ENCODE measurements at regions not wholly inside any gene's neighbourhood (a gene's known extent, or its start where the extent isn't known, plus 50 kb on each side); places are given as distances from the start of the nearest gene placed in this dataset.

- Histone ChIP-seq H3K27me3 (ENCODE audit: control insufficient read depth, insufficient read depth, low read length) (peaks cover 4% of the 10 kb centered on the region; the same call in 1 of the 2 replicates), H3K4me1 (ENCODE audit: control insufficient read depth, insufficient read depth, low read length) (no peaks in the 10 kb centered on the region), H3K36me3 (ENCODE audit: control insufficient read depth, insufficient read depth, low read length) (no peaks in the 10 kb centered on the region), H3K4me3 (ENCODE audit: low read depth in 2 of 2, low read length in 2 of 2) (no peak overlapping the region), H3K27ac (ENCODE audit: low read length) (no peak overlapping the region), H3K9me3 (ENCODE audit: control insufficient read depth, insufficient read depth, low read depth, low read length) (no peaks in the 10 kb centered on the region)
- BruUV-seq (replicated peaks), result no TSS peak
- ATAC-seq (no peak), DNase-seq (ENCODE audit: low read depth, low spot score) (no peak)
- no peak for TF ChIP-seq TCF7L2 (IDR thresholded peaks at IDR 0.05; ENCODE audit: low read depth, low read length)
- TF ChIP-seq POLR2AphosphoS5 (IDR thresholded peaks at IDR 0.05; ENCODE audit: low read depth, low read length), result no peak
- TF ChIP-seq, protein P1, sequence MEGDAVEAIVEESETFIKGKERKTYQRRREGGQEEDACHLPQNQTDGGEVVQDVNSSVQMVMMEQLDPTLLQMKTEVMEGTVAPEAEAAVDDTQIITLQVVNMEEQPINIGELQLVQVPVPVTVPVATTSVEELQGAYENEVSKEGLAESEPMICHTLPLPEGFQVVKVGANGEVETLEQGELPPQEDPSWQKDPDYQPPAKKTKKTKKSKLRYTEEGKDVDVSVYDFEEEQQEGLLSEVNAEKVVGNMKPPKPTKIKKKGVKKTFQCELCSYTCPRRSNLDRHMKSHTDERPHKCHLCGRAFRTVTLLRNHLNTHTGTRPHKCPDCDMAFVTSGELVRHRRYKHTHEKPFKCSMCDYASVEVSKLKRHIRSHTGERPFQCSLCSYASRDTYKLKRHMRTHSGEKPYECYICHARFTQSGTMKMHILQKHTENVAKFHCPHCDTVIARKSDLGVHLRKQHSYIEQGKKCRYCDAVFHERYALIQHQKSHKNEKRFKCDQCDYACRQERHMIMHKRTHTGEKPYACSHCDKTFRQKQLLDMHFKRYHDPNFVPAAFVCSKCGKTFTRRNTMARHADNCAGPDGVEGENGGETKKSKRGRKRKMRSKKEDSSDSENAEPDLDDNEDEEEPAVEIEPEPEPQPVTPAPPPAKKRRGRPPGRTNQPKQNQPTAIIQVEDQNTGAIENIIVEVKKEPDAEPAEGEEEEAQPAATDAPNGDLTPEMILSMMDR (IDR thresholded peaks at IDR 0.05), result no peak
- ChIA-PET CTCF (no interaction called here), POLR2A (no interaction called here)
- in situ Hi-C loops (cut with HindIII; ENCODE audit: low pct_unique_long_range_greater_than_20kb, low sequenced_read_pairs) (no loop called here), intact Hi-C loops (cut with micrococcal nuclease; ENCODE audit: unreplicated experiment) (no loop called here)
These were observed 84.5 kb downstream of the NRN1 start for GRCh38 chr6:5922230-5922629.

- no peak for DNase-seq (ENCODE audit: low read depth, low spot score)
- Histone ChIP-seq H3K4me3 (ENCODE audit: low read depth in 2 of 2, low read length in 2 of 2) (no peak overlapping the region), H3K27me3 (ENCODE audit: control insufficient read depth, insufficient read depth, low read length) (no peaks in the 10 kb centered on the region; the same call in 1 of the 2 replicates), H3K4me1 (ENCODE audit: control insufficient read depth, insufficient read depth, low read length) (no peaks in the 10 kb centered on the region), H3K9me3 (ENCODE audit: control insufficient read depth, insufficient read depth, low read depth, low read length) (no peaks in the 10 kb centered on the region), H3K27ac (ENCODE audit: low read length) (no peak overlapping the region), H3K36me3 (ENCODE audit: control insufficient read depth, insufficient read depth, low read length) (no peaks in the 10 kb centered on the region)
- in situ Hi-C loops (cut with HindIII; ENCODE audit: low pct_unique_long_range_greater_than_20kb, low sequenced_read_pairs) (no loop called here), intact Hi-C loops (cut with micrococcal nuclease; ENCODE audit: unreplicated experiment) (no loop called here)
- POLR2A ChIA-PET, result no interaction called here
- CTCF ChIA-PET, result no interaction called here
- no TSS peak for BruUV-seq (replicated peaks)
- TF ChIP-seq, protein P2, sequence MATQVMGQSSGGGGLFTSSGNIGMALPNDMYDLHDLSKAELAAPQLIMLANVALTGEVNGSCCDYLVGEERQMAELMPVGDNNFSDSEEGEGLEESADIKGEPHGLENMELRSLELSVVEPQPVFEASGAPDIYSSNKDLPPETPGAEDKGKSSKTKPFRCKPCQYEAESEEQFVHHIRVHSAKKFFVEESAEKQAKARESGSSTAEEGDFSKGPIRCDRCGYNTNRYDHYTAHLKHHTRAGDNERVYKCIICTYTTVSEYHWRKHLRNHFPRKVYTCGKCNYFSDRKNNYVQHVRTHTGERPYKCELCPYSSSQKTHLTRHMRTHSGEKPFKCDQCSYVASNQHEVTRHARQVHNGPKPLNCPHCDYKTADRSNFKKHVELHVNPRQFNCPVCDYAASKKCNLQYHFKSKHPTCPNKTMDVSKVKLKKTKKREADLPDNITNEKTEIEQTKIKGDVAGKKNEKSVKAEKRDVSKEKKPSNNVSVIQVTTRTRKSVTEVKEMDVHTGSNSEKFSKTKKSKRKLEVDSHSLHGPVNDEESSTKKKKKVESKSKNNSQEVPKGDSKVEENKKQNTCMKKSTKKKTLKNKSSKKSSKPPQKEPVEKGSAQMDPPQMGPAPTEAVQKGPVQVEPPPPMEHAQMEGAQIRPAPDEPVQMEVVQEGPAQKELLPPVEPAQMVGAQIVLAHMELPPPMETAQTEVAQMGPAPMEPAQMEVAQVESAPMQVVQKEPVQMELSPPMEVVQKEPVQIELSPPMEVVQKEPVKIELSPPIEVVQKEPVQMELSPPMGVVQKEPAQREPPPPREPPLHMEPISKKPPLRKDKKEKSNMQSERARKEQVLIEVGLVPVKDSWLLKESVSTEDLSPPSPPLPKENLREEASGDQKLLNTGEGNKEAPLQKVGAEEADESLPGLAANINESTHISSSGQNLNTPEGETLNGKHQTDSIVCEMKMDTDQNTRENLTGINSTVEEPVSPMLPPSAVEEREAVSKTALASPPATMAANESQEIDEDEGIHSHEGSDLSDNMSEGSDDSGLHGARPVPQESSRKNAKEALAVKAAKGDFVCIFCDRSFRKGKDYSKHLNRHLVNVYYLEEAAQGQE (IDR thresholded peaks at IDR 0.05; ENCODE audit: insufficient read depth in 1 of 2, low read depth in 2 of 2, low read length in 1 of 2), result no peak
- no peak for TF ChIP-seq POLR2AphosphoS5 (IDR thresholded peaks at IDR 0.05; ENCODE audit: low read depth, low read length)
- TF ChIP-seq SIN3A (IDR thresholded peaks at IDR 0.05; ENCODE audit: borderline replicate concordance, insufficient read depth, low read depth, low read length), result no peak
- TF ChIP-seq, protein P1 (IDR thresholded peaks at IDR 0.05), result no peak
- no peak for TF ChIP-seq TCF7L2 (IDR thresholded peaks at IDR 0.05; ENCODE audit: low read depth, low read length)
- ATAC-seq, result no peak
These were observed 97.0 kb downstream of the NRN1 start for GRCh38 chr6:5909721-5910120.

Measured in Panc1 (cell line).